Stimulated activated CD4-positive, alpha-beta T cell treated with anti-CD3 and anti-CD28 coated beads, Interleukin-12 subunit alpha, Interleukin-12 subunit beta, amount 100 ng/mL, for 24 hours (primary cell): ENCODE measurements at regions not wholly inside any gene's neighbourhood (a gene's known extent, or its start where the extent isn't known, plus 50 kb on each side); places are given as distances from the start of the nearest gene placed in this dataset.

ENCODE experiments used
- DNase-seq, 2 experiments: peaks; one replicate each; pipeline ENCODE4 v3.0.0-alpha.2; 2020; ENCODE audit warnings: low read depth in 2 of 2

DNA sequence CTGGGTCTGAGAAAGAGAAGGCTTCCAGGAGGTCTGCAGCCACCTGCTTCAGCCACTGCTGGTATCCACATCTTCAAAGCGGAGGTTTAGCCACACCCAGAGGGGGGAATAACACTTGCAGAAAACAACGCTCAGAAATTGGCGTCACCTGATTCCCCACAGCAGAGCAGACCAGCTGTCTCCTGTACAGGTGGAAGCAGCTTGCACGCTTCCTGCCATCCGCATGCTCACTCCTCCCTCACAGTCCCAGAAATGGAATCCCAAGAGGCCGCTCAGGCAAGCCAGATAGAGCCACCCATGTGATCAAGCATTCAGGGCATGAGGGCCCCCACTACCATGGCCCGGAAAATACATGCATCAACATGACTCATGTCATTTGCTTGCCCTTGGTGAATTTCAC, 112.2 kb upstream of the DIO3 start:
- DNase-seq = no peak

- DNase-seq = no peak
Observed at GRCh38 chr14:101451166-101451565, 110.1 kb upstream of the DIO3 start.

GRCh38 chr14:101453225-101453624, 108.1 kb upstream of the DIO3 start:
- DNase-seq = no peak

GRCh38 chr14:101454229-101454628, 107.1 kb upstream of the DIO3 start:
- no peak for DNase-seq

- DNase-seq = no peak
Observed at GRCh38 chr14:101456246-101457175, 104.8 kb upstream of the DIO3 start.

GRCh38 chr14:101457301-101457935, 103.9 kb upstream of the DIO3 start:
- no peak for DNase-seq

- no peak for DNase-seq
Observed at GRCh38 chr14:101457936-101458740, 103.2 kb upstream of the DIO3 start.

DNA sequence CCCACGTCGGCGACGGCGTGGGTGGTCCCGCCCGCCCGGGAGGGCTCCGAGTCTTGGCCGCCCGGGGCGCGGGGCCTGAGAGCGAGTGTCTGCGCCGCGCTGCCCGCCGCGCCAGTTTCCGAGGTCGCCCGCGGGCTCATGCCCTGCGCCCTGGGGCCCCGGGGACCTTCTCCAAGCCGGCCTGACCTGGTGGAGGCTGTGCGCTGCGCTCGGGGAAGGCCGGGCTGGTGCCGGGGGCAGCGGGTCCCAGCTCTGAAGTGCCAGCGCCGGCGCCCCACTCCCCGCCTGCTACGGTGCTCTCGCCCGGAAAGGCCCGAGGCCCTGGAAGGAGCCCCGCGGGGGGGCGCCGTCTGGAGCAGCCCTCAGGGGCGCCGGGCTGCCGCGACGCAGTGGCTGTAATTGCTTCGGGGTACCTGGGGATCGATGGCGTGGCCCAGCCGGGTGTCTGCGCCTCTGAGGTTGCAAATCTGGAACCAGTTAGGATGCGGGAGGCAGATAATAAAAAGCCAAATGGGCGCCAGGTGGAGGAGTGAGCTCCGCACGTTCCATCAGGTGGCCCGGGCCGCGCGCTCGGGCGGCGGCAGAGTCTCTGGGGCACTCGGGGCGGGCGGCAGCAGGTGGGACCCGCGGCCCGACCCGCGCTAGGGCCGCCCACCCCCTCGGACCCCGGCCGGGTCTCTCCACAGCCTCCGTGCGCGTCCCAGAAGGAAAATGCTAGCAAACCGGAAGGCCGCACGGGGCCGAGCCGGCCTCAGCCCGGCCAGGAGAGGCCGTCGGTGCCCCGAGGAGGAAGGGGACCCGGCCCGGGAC, 102.3 kb upstream of the DIO3 start:
- no peak for DNase-seq

GRCh38 chr14:101459551-101459900, 101.8 kb upstream of the DIO3 start:
- DNase-seq = no peak

DNA sequence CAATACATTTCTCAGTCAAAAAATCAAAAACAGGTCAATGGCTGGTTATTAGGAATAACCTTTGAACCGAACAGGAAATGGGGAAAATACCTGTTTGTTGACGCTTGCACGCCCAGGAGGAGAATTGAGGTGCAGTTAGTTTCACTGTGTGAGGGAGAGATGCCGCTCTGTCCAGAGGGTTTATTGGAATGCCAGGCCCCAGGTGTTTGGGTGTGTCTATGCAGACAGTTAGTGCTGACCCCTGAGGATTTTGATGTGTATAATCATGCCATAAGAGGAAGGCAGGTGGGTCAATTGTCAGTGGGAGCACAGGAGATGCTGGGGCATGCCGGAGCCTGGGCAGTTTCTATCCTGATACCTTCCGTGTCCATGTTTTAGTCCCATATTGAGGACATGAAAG, 100.8 kb upstream of the DIO3 start:
- no peak for DNase-seq

DNA sequence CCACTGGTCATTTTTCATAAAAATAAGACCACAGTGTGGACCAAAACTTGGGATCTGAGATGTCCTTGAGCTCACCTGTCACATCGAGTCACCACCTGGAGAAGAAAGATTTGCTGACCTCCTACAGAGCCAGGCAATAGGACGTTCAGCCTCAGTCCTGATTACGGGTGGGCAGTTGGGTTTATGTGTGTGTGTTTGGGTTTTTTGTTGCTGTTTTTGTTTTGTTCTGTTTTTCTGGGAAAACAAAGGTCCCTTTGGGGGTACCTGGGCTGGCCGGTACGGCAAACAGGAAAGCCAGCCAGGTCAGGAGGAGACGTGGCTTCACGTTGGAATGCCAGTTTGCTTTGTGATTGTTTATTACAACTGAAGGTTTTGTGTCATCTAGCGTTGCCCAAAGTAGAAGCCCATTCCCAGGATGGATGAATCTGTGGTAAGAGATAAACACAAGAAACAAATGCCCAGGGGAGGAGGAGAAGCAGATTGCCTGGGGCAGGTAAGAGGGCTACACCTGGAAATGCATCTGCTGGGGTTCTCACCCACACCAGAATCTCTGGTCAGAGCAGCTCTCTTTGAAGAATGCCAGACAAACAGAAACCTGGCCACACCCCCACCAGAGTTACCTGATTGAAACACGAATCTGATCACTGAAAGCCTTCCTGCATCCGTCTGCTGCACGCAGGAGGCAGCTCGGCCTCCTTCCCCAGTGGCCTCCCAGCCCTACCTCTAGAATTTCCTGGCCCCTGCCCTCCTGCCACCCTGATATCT, 100.1 kb upstream of the DIO3 start:
- no peak for DNase-seq

- DNase-seq = no peak
Observed at GRCh38 chr14:101461891-101462290, 99.4 kb upstream of the DIO3 start.

GRCh38 chr14:101462726-101463565, 98.3 kb upstream of the DIO3 start:
- DNase-seq = no peak

DNA sequence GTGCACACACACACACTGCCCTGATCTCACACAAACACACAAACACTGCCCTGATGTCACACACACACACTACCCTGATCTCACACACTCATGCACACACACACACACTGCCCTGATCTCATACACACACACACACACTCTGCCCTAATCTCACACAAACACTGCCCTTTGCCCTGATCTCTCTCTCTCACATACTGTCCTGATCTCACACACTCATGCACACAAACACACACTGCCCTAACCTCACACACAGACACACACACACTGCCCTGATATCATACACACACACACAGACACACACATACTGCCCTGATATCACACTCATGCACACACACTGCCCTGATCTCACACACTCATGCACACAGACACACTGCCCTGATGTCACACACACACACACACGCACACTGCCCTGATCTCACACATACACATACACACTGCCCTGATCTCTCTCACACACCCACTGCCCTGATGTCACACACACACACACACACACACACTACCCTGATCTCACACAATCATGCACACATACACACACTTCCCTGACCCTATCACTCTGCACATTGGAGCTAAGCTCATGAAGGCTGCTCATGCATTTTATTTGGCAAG, 97.6 kb upstream of the DIO3 start:
- no peak for DNase-seq

DNA sequence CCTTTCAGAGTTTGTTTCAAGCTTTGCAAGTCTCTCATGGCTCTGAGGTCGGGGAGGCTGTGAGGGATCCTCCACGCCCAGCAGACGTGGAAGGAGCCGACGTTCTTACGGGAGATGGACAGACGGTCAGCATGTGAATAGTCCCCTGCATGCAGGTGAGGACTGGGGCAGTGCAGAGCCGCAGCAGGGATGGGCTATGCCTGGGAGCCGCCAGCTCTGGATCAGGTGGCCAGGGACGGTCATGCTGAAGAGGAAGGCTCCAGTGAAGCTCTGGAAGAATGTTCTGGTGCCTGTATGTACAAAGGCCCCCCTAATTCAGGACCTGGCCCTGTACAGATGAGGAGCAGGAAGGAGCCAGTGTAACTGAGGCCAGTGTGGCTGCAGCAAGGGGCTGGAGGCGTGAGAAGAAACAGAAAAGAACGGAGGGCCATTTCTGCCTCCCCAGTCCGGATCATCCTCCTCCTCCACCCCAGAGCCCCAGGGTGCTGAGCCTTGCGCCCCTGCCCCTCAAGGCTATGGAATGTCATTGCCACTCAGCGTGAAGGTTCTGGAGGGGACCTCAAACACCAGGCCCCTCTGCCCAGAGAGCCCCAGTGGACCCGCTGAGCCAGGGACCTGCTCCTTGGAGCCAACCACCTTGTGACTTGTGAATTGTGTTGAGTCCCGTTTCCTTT, 96.8 kb upstream of the DIO3 start:
- no peak for DNase-seq

GRCh38 chr14:101464984-101465794, 96.1 kb upstream of the DIO3 start:
- DNase-seq = no peak

DNA sequence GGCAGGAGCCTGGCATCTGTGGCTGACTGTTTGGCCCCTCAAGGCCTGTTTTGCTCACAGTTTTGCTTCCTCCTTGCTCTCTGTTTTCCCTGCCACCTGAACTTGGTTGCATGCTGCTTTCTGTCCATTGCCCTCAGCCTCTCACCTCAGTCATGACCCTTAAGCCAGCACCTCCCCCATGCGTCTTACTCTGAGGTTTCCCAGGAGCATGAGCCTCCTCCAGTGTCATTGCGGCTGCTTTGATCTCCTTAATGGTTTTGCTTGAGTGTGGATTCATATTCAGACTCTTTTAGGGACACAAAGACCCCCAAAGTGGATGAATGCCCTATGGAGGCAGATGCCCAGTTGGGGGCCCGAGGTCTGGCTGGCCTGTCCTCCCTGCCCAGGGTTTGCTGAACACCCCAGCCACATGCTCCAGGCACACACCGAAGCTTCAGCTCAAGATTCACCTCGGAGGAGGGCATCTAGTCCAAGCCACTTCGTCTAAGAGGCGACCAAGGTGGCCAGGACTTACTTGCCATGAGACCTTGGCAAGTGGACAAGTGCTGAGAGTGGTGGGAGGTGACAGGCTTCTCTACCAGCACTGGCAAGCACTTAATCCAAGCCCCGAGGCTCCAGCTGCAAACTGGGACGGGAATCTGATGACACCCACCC, 95.4 kb upstream of the DIO3 start:
- no peak for DNase-seq
